Fibroblast of lung (primary cell): ENCODE measurements at regions not wholly inside any gene's neighbourhood (a gene's known extent, or its start where the extent isn't known, plus 50 kb on each side); places are given as distances from the start of the nearest gene placed in this dataset.

Experiments used
- CTCF ChIP-seq, 2 donors: IDR thresholded peaks in 1 of 2; conservative IDR thresholded peaks in 1 of 2; 1 replicate in 1 of 2; 2 replicates in 1 of 2; pipeline ENCODE4 v1.5.1; 2011 to 2012; ENCODE audit warnings: low read length in 2 of 2, control low read depth in 1 of 2, inconsistent platforms in 1 of 2, low read depth in 1 of 2, mild to moderate bottlenecking in 1 of 2
- EZH2 ChIP-seq: IDR thresholded peaks from 2 replicates; pipeline ENCODE4 v1.5.1; 2012; ENCODE audit warnings: low read length, control low read depth, mild to moderate bottlenecking; ENCODE audit errors: missing control alignments

- TF ChIP-seq CTCF (conservative IDR thresholded peaks at IDR 0.05 in 1 of 2, IDR thresholded peaks at IDR 0.05 in 1 of 2; ENCODE audit: low read depth in 1 of 2, low read length in 2 of 2) (no peak), EZH2 (no peak)
Observed at GRCh38 chr6:28682542-28682941, 156.9 kb downstream of the GPX5 start.
